ENCODE measurements at regions not wholly inside any gene's neighbourhood (a gene's known extent, or its start where the extent isn't known, plus 50 kb on each side); places are given as distances from the start of the nearest gene placed in this dataset.

- FAIRE-seq, result no peak
- H3K4me2 ChIP-seq, result no peak overlapping the region
- H3K9me3 ChIP-seq, result no peaks in the 10 kb centered on the region
- ATAC-seq, result no peak
- CTCF ChIA-PET, result no interaction called here
- no peak overlapping the region for H3K4me3 ChIP-seq
- H3K27ac ChIP-seq, result no peak overlapping the region
- no peaks in the 10 kb centered on the region for H3K4me1 ChIP-seq
- POLR2A ChIA-PET, result no interaction called here
- DNase-seq (ENCODE audit: low read depth in 1 of 2, low spot score in 1 of 2), result no peak
- TF ChIP-seq RARB (CRISPR knock-in tag; IDR thresholded peaks at IDR 0.05), result no peak
- TF ChIP-seq CHD2 (IDR thresholded peaks at IDR 0.05; ENCODE audit: low read length, partially characterized antibody), result no peak
These were observed 287.6 kb downstream of the FAT3 start for GRCh38 chr11:92512204-92512569.

GRCh38 chr11:92523611-92524010 lies 299.0 kb downstream of the FAT3 start:
- no peak for TF ChIP-seq RARB (CRISPR knock-in tag; IDR thresholded peaks at IDR 0.05)
- TF ChIP-seq, protein P1, sequence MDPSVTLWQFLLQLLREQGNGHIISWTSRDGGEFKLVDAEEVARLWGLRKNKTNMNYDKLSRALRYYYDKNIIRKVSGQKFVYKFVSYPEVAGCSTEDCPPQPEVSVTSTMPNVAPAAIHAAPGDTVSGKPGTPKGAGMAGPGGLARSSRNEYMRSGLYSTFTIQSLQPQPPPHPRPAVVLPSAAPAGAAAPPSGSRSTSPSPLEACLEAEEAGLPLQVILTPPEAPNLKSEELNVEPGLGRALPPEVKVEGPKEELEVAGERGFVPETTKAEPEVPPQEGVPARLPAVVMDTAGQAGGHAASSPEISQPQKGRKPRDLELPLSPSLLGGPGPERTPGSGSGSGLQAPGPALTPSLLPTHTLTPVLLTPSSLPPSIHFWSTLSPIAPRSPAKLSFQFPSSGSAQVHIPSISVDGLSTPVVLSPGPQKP (IDR thresholded peaks at IDR 0.05; ENCODE audit: low read depth, low read length), result no peak
- no peak for TF ChIP-seq EHF (CRISPR knock-in tag; IDR thresholded peaks at IDR 0.05)
- TF ChIP-seq KDM1A (IDR thresholded peaks at IDR 0.05; ENCODE audit: low read depth), result no peak
- no peak for TF ChIP-seq CHD4 (IDR thresholded peaks at IDR 0.05; ENCODE audit: borderline replicate concordance)
- TF ChIP-seq, protein P2, sequence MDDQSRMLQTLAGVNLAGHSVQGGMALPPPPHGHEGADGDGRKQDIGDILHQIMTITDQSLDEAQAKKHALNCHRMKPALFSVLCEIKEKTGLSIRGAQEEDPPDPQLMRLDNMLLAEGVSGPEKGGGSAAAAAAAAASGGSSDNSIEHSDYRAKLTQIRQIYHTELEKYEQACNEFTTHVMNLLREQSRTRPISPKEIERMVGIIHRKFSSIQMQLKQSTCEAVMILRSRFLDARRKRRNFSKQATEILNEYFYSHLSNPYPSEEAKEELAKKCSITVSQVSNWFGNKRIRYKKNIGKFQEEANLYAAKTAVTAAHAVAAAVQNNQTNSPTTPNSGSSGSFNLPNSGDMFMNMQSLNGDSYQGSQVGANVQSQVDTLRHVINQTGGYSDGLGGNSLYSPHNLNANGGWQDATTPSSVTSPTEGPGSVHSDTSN (IDR thresholded peaks at IDR 0.05), result no peak
- TF ChIP-seq TFCP2L1 (CRISPR knock-in tag; IDR thresholded peaks at IDR 0.05), result no peak
- TF ChIP-seq JUN (IDR thresholded peaks at IDR 0.05), result no peak
- TF ChIP-seq CEBPB (IDR thresholded peaks at IDR 0.05), result no peak
- no peak for TF ChIP-seq ZSCAN20 (CRISPR knock-in tag; IDR thresholded peaks at IDR 0.05)
- no peak for TF ChIP-seq RAD21 (conservative IDR thresholded peaks at IDR 0.05 in 1 of 2, IDR thresholded peaks at IDR 0.05 in 1 of 2)
- TF ChIP-seq NR3C1 (IDR thresholded peaks at IDR 0.05), result no peak
- TF ChIP-seq CHD2 (IDR thresholded peaks at IDR 0.05; ENCODE audit: low read length, partially characterized antibody), result no peak
- TF ChIP-seq RCOR1 (IDR thresholded peaks at IDR 0.05; ENCODE audit: low read depth, low read length), result no peak
- TF ChIP-seq HMGXB4 (CRISPR knock-in tag; IDR thresholded peaks at IDR 0.05; ENCODE audit: borderline replicate concordance), result no peak
- TF ChIP-seq, protein P3, sequence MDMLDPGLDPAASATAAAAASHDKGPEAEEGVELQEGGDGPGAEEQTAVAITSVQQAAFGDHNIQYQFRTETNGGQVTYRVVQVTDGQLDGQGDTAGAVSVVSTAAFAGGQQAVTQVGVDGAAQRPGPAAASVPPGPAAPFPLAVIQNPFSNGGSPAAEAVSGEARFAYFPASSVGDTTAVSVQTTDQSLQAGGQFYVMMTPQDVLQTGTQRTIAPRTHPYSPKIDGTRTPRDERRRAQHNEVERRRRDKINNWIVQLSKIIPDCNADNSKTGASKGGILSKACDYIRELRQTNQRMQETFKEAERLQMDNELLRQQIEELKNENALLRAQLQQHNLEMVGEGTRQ (IDR thresholded peaks at IDR 0.05), result no peak
- WGBS (ENCODE audit: missing lambda C conversion rate), result 14% methylated on average over 3 of the region's 3 CpGs
- FAIRE-seq (no peak), DNase-seq (ENCODE audit: low read depth in 1 of 2, low spot score in 1 of 2) (no peak), ATAC-seq (no peak)
- H3K4me2 ChIP-seq, result no peak overlapping the region
- H3K27ac ChIP-seq, result no peak overlapping the region
- H3K4me3 ChIP-seq, result no peak overlapping the region
- ChIA-PET CTCF (no interaction called here), POLR2A (no interaction called here)
- no peaks in the 10 kb centered on the region for H3K4me1 ChIP-seq
- no peaks in the 10 kb centered on the region for H3K9me3 ChIP-seq

- WGBS (ENCODE audit: missing lambda C conversion rate), result 68% methylated on average over 5 of the region's 5 CpGs
- H3K4me1 ChIP-seq, result no peaks in the 10 kb centered on the region
- H3K4me2 ChIP-seq, result no peak overlapping the region
- DNase-seq (ENCODE audit: low read depth in 1 of 2, low spot score in 1 of 2) (no peak), ATAC-seq (no peak), FAIRE-seq (no peak)
- POLR2A ChIA-PET, result no interaction called here
- TF ChIP-seq SREBF2 (IDR thresholded peaks at IDR 0.05) (no peak), FOXS1 (CRISPR knock-in tag; IDR thresholded peaks at IDR 0.05) (no peak), EHF (CRISPR knock-in tag; IDR thresholded peaks at IDR 0.05) (no peak), NPAS2 (CRISPR knock-in tag; IDR thresholded peaks at IDR 0.05; ENCODE audit: borderline replicate concordance) (no peak), RFX5 (IDR thresholded peaks at IDR 0.05) (no peak), MYC (IDR thresholded peaks at IDR 0.05; ENCODE audit: borderline replicate concordance, low read length) (no peak), GATA3 (IDR thresholded peaks at IDR 0.05; ENCODE audit: borderline replicate concordance) (no peak)
- TF ChIP-seq, protein P2 (IDR thresholded peaks at IDR 0.05), result no peak
- TF ChIP-seq, protein P4, sequence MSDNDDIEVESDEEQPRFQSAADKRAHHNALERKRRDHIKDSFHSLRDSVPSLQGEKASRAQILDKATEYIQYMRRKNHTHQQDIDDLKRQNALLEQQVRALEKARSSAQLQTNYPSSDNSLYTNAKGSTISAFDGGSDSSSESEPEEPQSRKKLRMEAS (IDR thresholded peaks at IDR 0.05), result no peak
- H3K27ac ChIP-seq, result no peak overlapping the region
- CTCF ChIA-PET, result no interaction called here
- H3K4me3 ChIP-seq, result no peak overlapping the region
- no peaks in the 10 kb centered on the region for H3K9me3 ChIP-seq
These were observed 299.9 kb downstream of the FAT3 start for GRCh38 chr11:92524542-92524941.
